A549 (cell line): ENCODE measurements at regions not wholly inside any gene's neighbourhood (a gene's known extent, or its start where the extent isn't known, plus 50 kb on each side); places are given as distances from the start of the nearest gene placed in this dataset.

ENCODE experiments used
- ATAC-seq, 2 experiments: fragments of 200-7000 bp in 1 of 2; fragments of >200 bp in 1 of 2; cut with Nextera tagmentation in 1 of 2; cut with Tn5 transposase in 1 of 2; 3 replicates each; pipeline versions ENCODE4 v1.8.0 to v1.9.1; 2018 to 2020; ENCODE audit warnings: mild to moderate bottlenecking in 1 of 2, moderate library complexity in 1 of 2
- CTCF ChIA-PET: fragments of 300-600 bp; sonication (Branson Sonifier 250); formaldehyde crosslinking; extraction: SDS; loops from one replicate; lab custom pipeline; 2021; ENCODE audit warnings: antibody characterized with exemption, inconsistent platforms; lab: Yijun Ruan, JAX
- POLR2A ChIA-PET: fragments of 350-600 bp; formaldehyde crosslinking; extraction: SDS; loops from one replicate; lab custom pipeline; 2021; ENCODE audit warnings: antibody characterized with exemption, inconsistent platforms; lab: Yijun Ruan, JAX
- DNase-seq, 2 experiments: peaks; one replicate each; pipeline versions ENCODE4 v3.0.0 to v3.0.0-alpha.2; 2011 to 2016; ENCODE audit warnings: low read depth in 1 of 2, low spot score in 1 of 2
- FAIRE-seq: peaks from 2 replicates; lab custom pipeline; 2011; peaks lifted over from hg19 to GRCh38; lab: Jason Lieb, UNC
- H3K27ac ChIP-seq, 2 experiments: fragments of >200 bp; sonication (Bioruptor Twin); formaldehyde crosslinking; 3 replicates each; pipeline ENCODE4 v1.5.1; 2016 to 2017
- H3K4me1 ChIP-seq: fragments of >200 bp; sonication (Bioruptor Twin); formaldehyde crosslinking; 3 replicates; pipeline ENCODE4 v1.6.1; 2016
- H3K4me2 ChIP-seq: fragments of >200 bp; sonication (Bioruptor Twin); formaldehyde crosslinking; 3 replicates; pipeline ENCODE4 v1.6.1; 2016
- H3K4me3 ChIP-seq: fragments of >200 bp; sonication (Bioruptor Twin); formaldehyde crosslinking; 3 replicates; pipeline ENCODE4 v1.5.1; 2016
- H3K9me3 ChIP-seq: fragments of >200 bp; sonication (Bioruptor Twin); formaldehyde crosslinking; 3 replicates; pipeline ENCODE4 v1.6.1; 2016
- CBX2 ChIP-seq: fragments of 200-600 bp; sonication (generic); IDR thresholded peaks from 2 replicates; pipeline ENCODE4 v1.6.1; 2016; ENCODE audit warnings: low read depth, mild to moderate bottlenecking, borderline replicate concordance
- CTCF ChIP-seq: fragments of >200 bp; sonication (Bioruptor Twin); formaldehyde crosslinking; IDR thresholded peaks from 3 replicates; pipeline ENCODE4 v1.5.1; 2016
- GATA3 ChIP-seq: IDR thresholded peaks from 2 replicates; pipeline ENCODE4 v1.6.1; 2012; ENCODE audit warnings: borderline replicate concordance
- HEYL ChIP-seq: fragments of 250-450 bp; sonication (Bioruptor Pico); IDR thresholded peaks from 2 replicates; pipeline ENCODE4 v1.8.0; 2021; ENCODE audit warnings: mild to moderate bottlenecking, moderate library complexity
- JUN ChIP-seq, 2 experiments: fragments of >200 bp; sonication (Bioruptor Twin); formaldehyde crosslinking; IDR thresholded peaks; 2 replicates in 1 of 2; 3 replicates in 1 of 2; pipeline ENCODE4 v1.6.1; 2016 to 2017
- KDM1A ChIP-seq: fragments of 200-600 bp; sonication (generic); IDR thresholded peaks from 2 replicates; pipeline ENCODE4 v1.6.1; 2016; ENCODE audit warnings: low read depth, mild to moderate bottlenecking
- KDM5A ChIP-seq: fragments of 200-600 bp; sonication (generic); IDR thresholded peaks from 2 replicates; pipeline ENCODE4 v1.6.1; 2016; ENCODE audit warnings: antibody characterized with exemption, mild to moderate bottlenecking
- MAFK ChIP-seq: fragments of 450-650 bp; IDR thresholded peaks from 2 replicates; pipeline ENCODE4 v1.6.1; 2014; ENCODE audit not compliant: partially characterized antibody
- NFE2L2 ChIP-seq: fragments of 150-350 bp; conservative IDR thresholded peaks from 2 replicates; pipeline ENCODE4 v1.6.1; 2014; ENCODE audit warnings: low read length
- POLR2AphosphoS2 ChIP-seq: conservative IDR thresholded peaks from 2 replicates; pipeline ENCODE4 v1.6.1; 2012; ENCODE audit warnings: low read length, improper control_type of control experiment, inconsistent platforms
- RARB ChIP-seq: fragments of 250-450 bp; sonication (Bioruptor Pico); IDR thresholded peaks from 2 replicates; pipeline ENCODE4 v1.8.0; 2021; ENCODE audit warnings: mild to moderate bottlenecking, moderate library complexity
- RCOR1 ChIP-seq: fragments of 150-350 bp; IDR thresholded peaks from 2 replicates; pipeline ENCODE4 v1.6.1; 2014; ENCODE audit warnings: antibody characterized with exemption, low read length, low read depth
- REST ChIP-seq: fragments of 200-600 bp; sonication (generic); IDR thresholded peaks from 2 replicates; pipeline ENCODE4 v1.6.1; 2016; ENCODE audit warnings: antibody characterized with exemption, mild to moderate bottlenecking, moderate library complexity
- ZC3H11A ChIP-seq: fragments of 450-650 bp; IDR thresholded peaks from 2 replicates; pipeline ENCODE4 v1.6.1; 2014; ENCODE audit warnings: antibody characterized with exemption, mild to moderate bottlenecking
- WGBS: methylation state at CpG from one replicate; pipeline ENCODE4 v1.1.6; 2017; ENCODE audit errors: missing lambda C conversion rate; 5-methylcytosine and 5-hydroxymethylcytosine counted together
- TF ChIP-seq, protein P1 (sequence below): IDR thresholded peaks from 2 replicates; pipeline ENCODE4 v1.6.1; 2012; ENCODE audit warnings: low read depth, borderline replicate concordance
- TF ChIP-seq, protein P2 (sequence below): fragments of 450-650 bp; IDR thresholded peaks from 2 replicates; pipeline ENCODE4 v1.6.1; 2014; ENCODE audit warnings: antibody characterized with exemption

GRCh38 chr3:102078401-102078800, 229.1 kb downstream of the NFKBIZ start:
- H3K27ac ChIP-seq: no peak overlapping the region
- no peak for TF ChIP-seq KDM5A
- no peak for TF ChIP-seq CBX2
- no peak for TF ChIP-seq NFE2L2
- TF ChIP-seq RCOR1: no peak
- WGBS: 71% methylated on average over 3 of the region's 3 CpGs
- H3K9me3 ChIP-seq: no peaks in the 10 kb centered on the region; the same call in 2 of the 3 replicates
- ChIA-PET CTCF (no interaction called here), POLR2A (no interaction called here)
- H3K4me1 ChIP-seq: no peaks in the 10 kb centered on the region
- H3K4me3 ChIP-seq: no peak overlapping the region
- no peak for DNase-seq
- no peak overlapping the region for H3K4me2 ChIP-seq
- peak; percentile 32 for FAIRE-seq
- no peak for ATAC-seq

DNA sequence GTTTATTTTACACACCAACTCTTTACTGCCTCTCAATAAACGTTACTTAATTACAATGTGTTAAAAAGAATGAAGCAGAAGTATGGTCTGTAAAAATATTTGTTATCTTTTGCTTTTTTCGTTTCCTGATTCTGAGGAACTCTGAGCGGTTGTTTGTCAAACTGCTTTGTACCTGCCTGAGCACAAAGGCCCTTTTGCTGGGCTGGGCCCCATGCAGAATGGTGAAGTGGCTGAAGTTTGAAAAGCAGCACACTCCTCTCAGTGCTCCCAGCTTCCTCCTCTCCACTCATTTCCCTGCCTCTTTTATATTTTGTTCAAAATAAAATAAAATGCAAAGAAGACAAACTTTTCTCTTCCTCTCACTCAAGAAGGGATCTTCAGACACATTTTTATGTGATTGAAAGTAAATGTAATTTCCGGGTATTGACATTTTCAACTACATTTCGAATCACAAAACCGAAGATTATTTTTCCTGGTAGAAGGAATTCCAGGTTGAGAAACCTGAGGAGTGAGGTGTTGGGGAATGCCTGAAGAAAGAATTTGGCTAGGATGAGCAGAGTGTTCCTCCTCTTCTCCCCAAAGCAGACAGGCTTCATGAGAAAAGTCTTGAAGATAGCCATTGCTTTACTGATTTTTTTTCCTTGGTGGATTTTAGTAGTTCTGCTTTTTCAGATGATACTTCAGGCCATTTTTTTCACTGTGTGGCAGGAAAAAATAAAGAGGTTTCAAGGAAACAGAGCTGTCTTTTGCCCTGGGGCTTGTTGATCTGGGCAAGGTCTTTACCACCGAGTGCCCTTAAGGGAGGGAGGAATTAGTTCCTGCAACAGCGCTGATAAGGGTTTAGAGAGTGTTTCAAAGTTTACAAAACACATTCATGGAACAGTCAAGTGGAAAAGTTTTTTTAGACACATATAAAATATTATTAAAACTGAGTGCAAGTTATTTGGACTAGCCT, 229.8 kb downstream of the NFKBIZ start:
- no peak for DNase-seq
- TF ChIP-seq JUN (IDR thresholded peaks at IDR 0.05) (no peak), KDM1A (no peak), GATA3 (no peak), MAFK (no peak), CBX2 (no peak), HEYL (CRISPR knock-in tag) (no peak), POLR2AphosphoS2 (no peak)
- TF ChIP-seq, protein P1, sequence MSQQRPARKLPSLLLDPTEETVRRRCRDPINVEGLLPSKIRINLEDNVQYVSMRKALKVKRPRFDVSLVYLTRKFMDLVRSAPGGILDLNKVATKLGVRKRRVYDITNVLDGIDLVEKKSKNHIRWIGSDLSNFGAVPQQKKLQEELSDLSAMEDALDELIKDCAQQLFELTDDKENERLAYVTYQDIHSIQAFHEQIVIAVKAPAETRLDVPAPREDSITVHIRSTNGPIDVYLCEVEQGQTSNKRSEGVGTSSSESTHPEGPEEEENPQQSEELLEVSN: no peak
- TF ChIP-seq, protein P2, sequence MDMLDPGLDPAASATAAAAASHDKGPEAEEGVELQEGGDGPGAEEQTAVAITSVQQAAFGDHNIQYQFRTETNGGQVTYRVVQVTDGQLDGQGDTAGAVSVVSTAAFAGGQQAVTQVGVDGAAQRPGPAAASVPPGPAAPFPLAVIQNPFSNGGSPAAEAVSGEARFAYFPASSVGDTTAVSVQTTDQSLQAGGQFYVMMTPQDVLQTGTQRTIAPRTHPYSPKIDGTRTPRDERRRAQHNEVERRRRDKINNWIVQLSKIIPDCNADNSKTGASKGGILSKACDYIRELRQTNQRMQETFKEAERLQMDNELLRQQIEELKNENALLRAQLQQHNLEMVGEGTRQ: no peak
- H3K27ac ChIP-seq: peak overlapping the region in 1 of 2 experiments; percentile 26; a peak in 1 of 6 replicates
- FAIRE-seq: no peak
- H3K4me2 ChIP-seq: no peak overlapping the region
- POLR2A ChIA-PET: no interaction called here
- CTCF ChIA-PET: interaction anchor here (1.1 to 1.4 kb wide), 3 partner anchors 10 to 146 kb away, joined by 3 to 4 read pairs (median 4); no protein-coding TSS in a partner anchor
- H3K9me3 ChIP-seq: no peaks in the 10 kb centered on the region; the same call in 2 of the 3 replicates
- no peak overlapping the region for H3K4me3 ChIP-seq
- no peaks in the 10 kb centered on the region for H3K4me1 ChIP-seq
- WGBS: 68% methylated on average over 8 of the region's 8 CpGs
- no peak for ATAC-seq

GRCh38 chr3:102079809-102080197, 230.5 kb downstream of the NFKBIZ start:
- ATAC-seq (no peak), DNase-seq (no peak), FAIRE-seq (no peak)
- Histone ChIP-seq H3K4me2 (no peak overlapping the region), H3K4me3 (no peak overlapping the region), H3K4me1 (no peaks in the 10 kb centered on the region), H3K27ac (no peak overlapping the region), H3K9me3 (no peaks in the 10 kb centered on the region; the same call in 2 of the 3 replicates)
- no peak for TF ChIP-seq RCOR1
- no peak for TF ChIP-seq RARB
- no peak for TF ChIP-seq ZC3H11A
- no peak for TF ChIP-seq HEYL (CRISPR knock-in tag)
- no peak for TF ChIP-seq REST
- TF ChIP-seq CTCF: no peak
- POLR2A ChIA-PET: no interaction called here
- CTCF ChIA-PET: interaction anchor here (1.1 to 1.4 kb wide), 3 partner anchors 10 to 145 kb away, joined by 3 to 4 read pairs (median 4); no protein-coding TSS in a partner anchor
- 91% methylated on average over 2 of the region's 2 CpGs for WGBS
